CD4-positive, alpha-beta T cell treated with Interleukin-2 at 100 ng/mL for 4 hours (primary cell): ENCODE measurements at regions not wholly inside any gene's neighbourhood (a gene's known extent, or its start where the extent isn't known, plus 50 kb on each side); places are given as distances from the start of the nearest gene placed in this dataset.
"Not testable (repeated sequence)": the region's sequence is repeated elsewhere in the genome, so short reads cannot be mapped to it uniquely, and the experiment has no call there.

Experiments
- DNase-seq: peaks from one replicate; pipeline ENCODE4 v3.0.0-alpha.2; 2020; ENCODE audit warnings: low spot score

- not testable (repeated sequence) for DNase-seq
These were observed 998.9 kb upstream of the MIR17HG start for GRCh38 chr13:90348477-90349136.

- DNase-seq, result no peak
These were observed 994.7 kb upstream of the MIR17HG start for GRCh38 chr13:90352763-90353162.

GRCh38 chr13:90355162-90355751 is 992.2 kb upstream of the MIR17HG start:
- no peak for DNase-seq

GRCh38 chr13:90360785-90361184 is 986.7 kb upstream of the MIR17HG start:
- no peak for DNase-seq

- DNase-seq, result no peak
These were observed 984.8 kb upstream of the MIR17HG start for GRCh38 chr13:90362707-90363106.

GRCh38 chr13:90365130-90365529 is 982.4 kb upstream of the MIR17HG start:
- no peak for DNase-seq

GRCh38 chr13:90374168-90374567 is 973.3 kb upstream of the MIR17HG start:
- DNase-seq, result no peak

GRCh38 chr13:90375851-90376250 is 971.6 kb upstream of the MIR17HG start:
- no peak for DNase-seq

- no peak for DNase-seq
These were observed 965.1 kb upstream of the MIR17HG start for GRCh38 chr13:90382425-90382824.

- no peak for DNase-seq
These were observed 961.6 kb upstream of the MIR17HG start for GRCh38 chr13:90385781-90386489.

GRCh38 chr13:90388887-90389452 is 958.5 kb upstream of the MIR17HG start:
- no peak for DNase-seq

- DNase-seq, result no peak
These were observed 958.0 kb upstream of the MIR17HG start for GRCh38 chr13:90389537-90389936.

GRCh38 chr13:90393408-90393807 is 954.1 kb upstream of the MIR17HG start:
- no peak for DNase-seq

- no peak for DNase-seq
These were observed 952.1 kb upstream of the MIR17HG start for GRCh38 chr13:90395348-90395747.

- DNase-seq, result no peak
These were observed 951.6 kb upstream of the MIR17HG start for GRCh38 chr13:90395846-90396245.

- no peak for DNase-seq
These were observed 951.2 kb upstream of the MIR17HG start for GRCh38 chr13:90396266-90396665.

- DNase-seq, result no peak
These were observed 950.0 kb upstream of the MIR17HG start for GRCh38 chr13:90397503-90397902.

GRCh38 chr13:90400372-90400771 is 947.1 kb upstream of the MIR17HG start:
- DNase-seq, result no peak

- no peak for DNase-seq
These were observed 946.3 kb upstream of the MIR17HG start for GRCh38 chr13:90401150-90401549.

- no peak for DNase-seq
These were observed 945.4 kb upstream of the MIR17HG start for GRCh38 chr13:90402102-90402501.

- no peak for DNase-seq
These were observed 944.9 kb upstream of the MIR17HG start for GRCh38 chr13:90402613-90403012.

GRCh38 chr13:90403330-90404082 is 944.0 kb upstream of the MIR17HG start:
- no peak for DNase-seq
